Breast epithelium (tissue), 4 donors: ENCODE measurements at regions not wholly inside any gene's neighbourhood (a gene's known extent, or its start where the extent isn't known, plus 50 kb on each side); places are given as distances from the start of the nearest gene placed in this dataset.

ENCODE experiments used
- DNase-seq, 2 donors: peaks; one replicate each; pipeline ENCODE4 v3.0.0-alpha.2; 2019; ENCODE audit warnings: low spot score in 2 of 2
- H3K27ac ChIP-seq, 2 donors: fragments of 200-600 bp; sonication (generic) in 1 of 2; one replicate each; pipeline ENCODE4 v1.5.1; 2016 to 2019; ENCODE audit warnings: mild to moderate bottlenecking in 1 of 2
- H3K27me3 ChIP-seq, 2 donors: fragments of 200-600 bp; sonication (generic) in 1 of 2; one replicate each; pipeline versions ENCODE4 v1.5.1 to v1.6.0; 2017 to 2019; ENCODE audit warnings: control low read depth in 1 of 2, mild to moderate bottlenecking in 1 of 2
- H3K36me3 ChIP-seq: fragments of 200-600 bp; one replicate; pipeline ENCODE4 v1.5.1; 2019
- H3K4me1 ChIP-seq, 2 donors: fragments of 200-600 bp; sonication (generic); one replicate each; pipeline ENCODE4 v1.5.1; 2016 to 2019; ENCODE audit warnings: control low read depth in 1 of 2
- H3K4me3 ChIP-seq, 3 donors: fragments of 200-600 bp; sonication (generic); 1 replicate in 2 of 3; 2 replicates in 1 of 3; pipeline ENCODE4 v1.5.1; 2016 to 2019; ENCODE audit warnings: mild to moderate bottlenecking in 3 of 3, moderate library complexity in 2 of 3
- H3K9me3 ChIP-seq, 2 donors: fragments of 200-600 bp; sonication (generic) in 1 of 2; one replicate each; pipeline ENCODE4 v1.5.1; 2016 to 2019; ENCODE audit warnings: control low read depth in 1 of 2
- POLR2A ChIP-seq: fragments of 450-650 bp; IDR thresholded peaks from one replicate; pipeline ENCODE4 v1.6.1; 2016; ENCODE audit warnings: antibody characterized with exemption, mild to moderate bottlenecking, moderate library complexity
- POLR2AphosphoS5 ChIP-seq, 3 donors: sonication (generic); formaldehyde crosslinking; IDR thresholded peaks; one replicate each; pipeline ENCODE4 v1.6.1; 2017; ENCODE audit warnings: antibody characterized with exemption in 3 of 3
- intact Hi-C: fragments of 100-400 bp; cut with DNase I; formaldehyde crosslinking; loops from one replicate; pipeline ENCODE4 v1.15.1; 2023; ENCODE audit warnings: low total_unique reads
- TF ChIP-seq, protein P1 (sequence below), 3 donors: fragments of 450-650 bp; IDR thresholded peaks; one replicate each; pipeline ENCODE4 v1.5.1; 2016 to 2017; ENCODE audit warnings: antibody characterized with exemption in 3 of 3, mild to moderate bottlenecking in 3 of 3, moderate library complexity in 3 of 3

DNA sequence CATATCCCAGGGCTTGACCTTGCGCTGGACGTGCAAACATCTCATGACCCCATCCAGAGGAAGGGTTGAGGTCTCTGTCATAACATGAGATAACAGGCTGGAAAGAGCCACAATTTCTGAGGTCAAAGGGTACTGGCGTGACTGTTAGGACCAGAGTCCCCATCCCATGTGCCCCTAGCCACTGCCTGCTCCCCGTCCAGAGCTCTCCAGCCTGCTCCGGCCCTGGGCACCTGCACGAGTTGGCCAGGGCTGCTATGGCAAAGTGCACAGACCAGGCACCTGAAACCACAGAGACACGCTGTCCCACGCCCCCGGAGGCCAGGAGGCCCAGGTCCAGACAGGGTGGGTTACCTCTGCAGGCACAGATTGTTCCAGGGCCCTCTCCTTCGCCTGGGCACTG, 58.9 kb downstream of the SHANK2 start:
- Histone ChIP-seq H3K4me1 (no peaks in the 10 kb centered on the region), H3K36me3 (no peaks in the 10 kb centered on the region), H3K27me3 (no peaks in the 10 kb centered on the region), H3K4me3 (no peak overlapping the region), H3K27ac (no peak overlapping the region), H3K9me3 (no peaks in the 10 kb centered on the region)
- TF ChIP-seq POLR2AphosphoS5 (IDR thresholded peaks at IDR 0.05) (no peak), POLR2A (no peak)
- TF ChIP-seq, protein P1, sequence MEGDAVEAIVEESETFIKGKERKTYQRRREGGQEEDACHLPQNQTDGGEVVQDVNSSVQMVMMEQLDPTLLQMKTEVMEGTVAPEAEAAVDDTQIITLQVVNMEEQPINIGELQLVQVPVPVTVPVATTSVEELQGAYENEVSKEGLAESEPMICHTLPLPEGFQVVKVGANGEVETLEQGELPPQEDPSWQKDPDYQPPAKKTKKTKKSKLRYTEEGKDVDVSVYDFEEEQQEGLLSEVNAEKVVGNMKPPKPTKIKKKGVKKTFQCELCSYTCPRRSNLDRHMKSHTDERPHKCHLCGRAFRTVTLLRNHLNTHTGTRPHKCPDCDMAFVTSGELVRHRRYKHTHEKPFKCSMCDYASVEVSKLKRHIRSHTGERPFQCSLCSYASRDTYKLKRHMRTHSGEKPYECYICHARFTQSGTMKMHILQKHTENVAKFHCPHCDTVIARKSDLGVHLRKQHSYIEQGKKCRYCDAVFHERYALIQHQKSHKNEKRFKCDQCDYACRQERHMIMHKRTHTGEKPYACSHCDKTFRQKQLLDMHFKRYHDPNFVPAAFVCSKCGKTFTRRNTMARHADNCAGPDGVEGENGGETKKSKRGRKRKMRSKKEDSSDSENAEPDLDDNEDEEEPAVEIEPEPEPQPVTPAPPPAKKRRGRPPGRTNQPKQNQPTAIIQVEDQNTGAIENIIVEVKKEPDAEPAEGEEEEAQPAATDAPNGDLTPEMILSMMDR (IDR thresholded peaks at IDR 0.05) = no peak
- intact Hi-C loops = no loop called here
- no peak for DNase-seq

DNA sequence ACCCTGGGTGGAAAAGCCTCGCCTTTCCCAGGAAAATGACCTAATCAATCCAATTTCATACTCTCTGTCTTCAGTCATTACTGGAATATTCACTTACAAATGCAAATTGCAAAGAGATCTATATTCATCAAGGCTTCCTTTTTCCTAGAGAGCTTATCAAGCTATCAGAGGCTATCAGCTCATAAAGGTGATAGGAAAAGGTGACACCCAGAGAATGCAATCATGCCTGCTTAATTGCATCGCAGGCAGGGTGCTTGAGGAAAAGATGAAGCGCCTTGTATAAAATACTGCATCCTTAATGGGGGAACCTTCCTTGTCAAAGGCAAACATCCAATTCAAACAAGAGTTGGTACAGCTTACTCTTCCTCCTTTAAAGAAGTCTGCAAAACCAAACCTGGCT, 59.7 kb downstream of the SHANK2 start:
- no peak overlapping the region for H3K4me3 ChIP-seq
- no peak for DNase-seq
- intact Hi-C loops = no loop called here
- no peaks in the 10 kb centered on the region for H3K27me3 ChIP-seq
- TF ChIP-seq POLR2A (no peak), POLR2AphosphoS5 (IDR thresholded peaks at IDR 0.05) (no peak)
- TF ChIP-seq, protein P1 (IDR thresholded peaks at IDR 0.05) = no peak
- H3K9me3 ChIP-seq = no peaks in the 10 kb centered on the region
- H3K4me1 ChIP-seq = no peaks in the 10 kb centered on the region
- H3K27ac ChIP-seq = no peak overlapping the region
- H3K36me3 ChIP-seq = no peaks in the 10 kb centered on the region

DNA sequence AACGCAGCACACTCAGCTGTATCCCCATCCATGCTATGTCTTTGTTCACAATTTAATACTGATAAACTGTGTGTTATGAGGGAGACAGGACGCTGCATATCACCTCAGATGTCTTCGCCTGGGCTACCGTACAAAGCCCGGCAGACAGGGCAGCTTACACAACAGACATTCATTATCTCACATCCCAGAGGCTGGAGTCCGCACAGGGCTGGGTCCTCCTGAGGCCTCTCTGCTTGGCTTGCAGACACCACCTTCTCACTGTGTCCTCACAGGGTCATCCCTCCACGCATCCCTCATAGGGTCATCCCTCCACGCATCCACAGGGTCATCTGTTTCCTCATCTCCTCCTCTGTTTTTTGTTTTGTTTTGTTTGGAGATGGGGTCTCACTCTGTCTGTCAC, 61.2 kb downstream of the SHANK2 start:
- Histone ChIP-seq H3K9me3 (no peaks in the 10 kb centered on the region), H3K27ac (no peak overlapping the region), H3K36me3 (no peaks in the 10 kb centered on the region), H3K4me3 (no peak overlapping the region), H3K4me1 (no peaks in the 10 kb centered on the region), H3K27me3 (no peaks in the 10 kb centered on the region)
- intact Hi-C loops = no loop called here
- TF ChIP-seq, protein P1 (IDR thresholded peaks at IDR 0.05) = no peak
- TF ChIP-seq POLR2A (no peak), POLR2AphosphoS5 (IDR thresholded peaks at IDR 0.05) (no peak)
- peak in 1 of 2 donors; percentile 25 for DNase-seq

DNA sequence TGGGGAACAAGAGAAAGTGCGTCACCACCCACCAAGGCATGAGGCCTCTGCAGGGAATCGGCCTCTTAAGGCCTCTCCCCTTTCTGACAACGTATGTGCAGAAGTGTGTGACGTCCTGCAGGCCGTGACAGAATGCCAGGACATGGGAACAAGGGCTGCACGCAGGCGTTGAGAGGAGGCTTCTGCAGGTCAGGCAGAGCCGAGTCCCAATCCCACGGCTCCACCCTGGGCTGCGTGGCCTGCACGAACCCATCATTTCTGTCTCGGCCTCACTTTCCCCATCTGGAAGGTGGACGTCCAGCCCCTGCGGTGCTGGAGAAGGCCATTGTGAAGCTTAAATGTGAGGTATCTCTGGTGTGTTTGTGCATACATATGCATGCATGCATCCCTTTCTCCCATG, 61.8 kb downstream of the SHANK2 start:
- no peaks in the 10 kb centered on the region for H3K4me1 ChIP-seq
- intact Hi-C loops = no loop called here
- no peak for TF ChIP-seq POLR2A
- no peak for TF ChIP-seq POLR2AphosphoS5 (IDR thresholded peaks at IDR 0.05)
- TF ChIP-seq, protein P1 (IDR thresholded peaks at IDR 0.05) = no peak

DNA sequence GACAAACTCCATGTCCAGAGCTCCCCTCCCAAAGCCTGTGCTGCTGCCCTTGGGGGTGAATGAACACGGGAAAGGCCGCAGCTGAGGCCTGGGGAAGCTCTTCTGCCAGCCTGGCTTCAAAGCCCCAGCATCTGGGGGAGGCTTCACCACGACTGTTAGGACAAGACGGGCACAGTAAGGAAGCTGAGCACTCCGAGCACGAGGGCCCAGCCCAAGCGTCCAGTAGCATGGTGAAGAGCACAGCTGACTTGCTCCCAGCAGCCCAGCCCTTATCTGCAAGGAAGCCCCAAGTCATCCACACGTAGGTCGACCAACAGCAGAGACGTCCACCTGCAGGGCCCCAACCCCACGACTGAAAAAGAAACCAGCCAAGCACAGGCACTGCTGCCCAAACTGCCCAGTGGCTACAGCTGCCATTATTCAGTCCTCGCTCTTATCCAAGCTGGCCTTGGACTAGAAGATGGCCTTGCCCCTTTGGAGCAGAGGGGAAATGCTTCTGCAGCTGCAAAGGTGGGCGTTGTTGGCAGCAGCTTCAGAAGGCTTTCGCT, 62.5 kb downstream of the SHANK2 start:
- Histone ChIP-seq H3K27ac (no peak overlapping the region), H3K4me1 (no peaks in the 10 kb centered on the region), H3K36me3 (no peaks in the 10 kb centered on the region), H3K4me3 (no peak overlapping the region), H3K9me3 (no peaks in the 10 kb centered on the region), H3K27me3 (no peaks in the 10 kb centered on the region)
- intact Hi-C loops = no loop called here
- TF ChIP-seq POLR2AphosphoS5 (IDR thresholded peaks at IDR 0.05) = no peak
- no peak for TF ChIP-seq POLR2A
- TF ChIP-seq, protein P1 (IDR thresholded peaks at IDR 0.05) = no peak
- DNase-seq = no peak

More for the DNA sequence above, 61.8 kb downstream of the SHANK2 start:
- H3K27ac ChIP-seq = no peak overlapping the region
- no peak overlapping the region for H3K4me3 ChIP-seq
- DNase-seq = peak in 1 of 2 donors; percentile 17
- no peaks in the 10 kb centered on the region for H3K36me3 ChIP-seq
- H3K27me3 ChIP-seq = no peaks in the 10 kb centered on the region
- no peaks in the 10 kb centered on the region for H3K9me3 ChIP-seq
